Fibroblast of peridontal ligament (primary cell): ENCODE measurements at regions not wholly inside any gene's neighbourhood (a gene's known extent, or its start where the extent isn't known, plus 50 kb on each side); places are given as distances from the start of the nearest gene placed in this dataset.

ENCODE experiments used
- DNase-seq: peaks from one replicate; pipeline ENCODE4 v3.0.0-alpha.2; 2010; ENCODE audit errors: extremely low read depth

DNA sequence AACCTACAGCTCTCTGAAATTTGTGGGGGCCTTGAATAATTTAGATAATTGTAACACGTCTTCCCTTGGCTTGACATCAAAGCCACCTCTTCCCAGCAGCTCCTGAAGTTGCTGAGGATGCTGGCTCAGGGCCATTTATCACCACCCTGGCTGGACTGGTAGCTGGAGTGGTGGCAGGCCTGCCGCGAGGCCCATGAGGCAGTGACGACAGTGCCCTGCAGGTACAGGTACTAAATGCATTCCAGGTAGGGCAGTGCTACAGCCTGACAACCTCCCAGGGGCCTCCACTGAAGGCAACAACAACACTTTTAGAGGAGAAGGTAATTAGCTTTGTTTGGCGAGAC lies 270.2 kb upstream of the KLF4 start:
- DNase-seq = no peak

DNA sequence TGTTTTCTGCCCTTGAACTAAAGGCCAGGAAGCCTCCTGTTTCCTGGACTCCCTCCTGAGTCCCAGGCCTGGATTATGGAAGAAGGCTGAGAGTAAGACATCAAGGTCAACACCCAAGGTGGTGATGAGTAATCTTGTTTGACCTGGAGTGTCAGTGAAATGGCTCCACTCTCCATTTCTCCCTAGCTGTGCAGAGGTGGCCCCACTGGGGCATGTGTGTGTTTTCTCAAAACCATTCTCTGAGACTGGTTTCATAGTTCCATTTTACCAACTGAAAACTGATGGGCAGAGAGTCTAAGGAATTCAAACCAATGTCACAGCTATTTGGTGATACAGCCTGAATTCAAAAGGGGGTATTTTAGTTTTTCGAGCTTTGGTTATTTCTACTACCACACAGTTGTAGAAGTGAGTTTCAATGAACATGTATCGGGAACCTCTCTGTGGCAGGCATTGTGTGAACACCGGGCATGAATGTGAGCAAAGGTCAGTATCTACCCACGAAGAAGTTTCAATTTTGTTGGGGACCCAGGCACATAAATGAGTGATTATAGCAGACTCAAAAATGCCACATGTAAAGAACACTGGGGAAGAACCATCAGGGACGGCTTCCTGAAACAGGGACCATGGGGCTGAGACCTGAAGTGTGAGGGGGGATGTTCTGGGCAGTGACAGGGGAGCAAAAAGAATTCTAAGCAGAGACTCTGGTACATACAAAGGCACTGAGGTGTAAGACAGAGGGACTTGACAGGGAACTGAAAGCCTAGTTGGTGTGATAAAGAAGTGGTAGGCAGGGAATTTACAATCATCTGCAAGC lies 269.6 kb upstream of the KLF4 start:
- DNase-seq = no peak

DNA sequence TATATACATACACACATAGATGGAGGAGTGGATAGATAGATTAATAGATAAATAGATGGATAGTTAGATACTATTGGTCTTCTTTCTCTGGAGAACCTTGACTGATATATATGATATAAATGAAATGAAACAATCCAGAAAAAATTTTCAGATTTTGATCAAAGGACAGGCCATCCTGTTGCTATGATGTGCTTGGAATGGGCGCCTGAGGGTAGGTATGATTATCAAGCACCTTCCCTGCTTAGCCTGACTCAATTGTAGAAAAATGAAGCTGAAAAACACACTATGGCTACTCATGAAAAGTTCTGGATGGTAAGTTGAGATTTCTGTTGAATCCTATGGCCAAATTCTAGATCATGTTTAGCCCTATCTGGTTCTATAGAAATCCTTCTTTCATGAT lies 266.5 kb upstream of the KLF4 start:
- DNase-seq = no peak

DNA sequence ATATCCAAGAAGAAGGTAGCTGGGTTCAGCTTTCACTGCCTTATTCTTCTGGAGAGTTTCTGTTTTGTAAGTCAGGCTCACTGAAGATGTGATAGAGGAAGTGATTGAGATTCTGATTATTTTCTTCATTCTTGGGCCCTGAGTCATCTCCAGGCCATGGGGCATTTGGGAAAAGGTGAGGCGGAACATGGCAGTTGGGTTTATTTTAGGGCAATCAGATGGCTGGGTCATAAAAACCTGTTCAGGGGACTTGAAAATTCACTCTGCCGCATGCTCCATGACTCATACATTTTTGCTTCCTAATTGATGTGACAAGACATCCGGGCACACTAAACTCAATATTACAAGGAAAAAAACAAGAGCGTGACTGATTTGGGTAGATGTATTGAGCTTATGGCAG lies 265.7 kb upstream of the KLF4 start:
- DNase-seq = peak; percentile 49

DNA sequence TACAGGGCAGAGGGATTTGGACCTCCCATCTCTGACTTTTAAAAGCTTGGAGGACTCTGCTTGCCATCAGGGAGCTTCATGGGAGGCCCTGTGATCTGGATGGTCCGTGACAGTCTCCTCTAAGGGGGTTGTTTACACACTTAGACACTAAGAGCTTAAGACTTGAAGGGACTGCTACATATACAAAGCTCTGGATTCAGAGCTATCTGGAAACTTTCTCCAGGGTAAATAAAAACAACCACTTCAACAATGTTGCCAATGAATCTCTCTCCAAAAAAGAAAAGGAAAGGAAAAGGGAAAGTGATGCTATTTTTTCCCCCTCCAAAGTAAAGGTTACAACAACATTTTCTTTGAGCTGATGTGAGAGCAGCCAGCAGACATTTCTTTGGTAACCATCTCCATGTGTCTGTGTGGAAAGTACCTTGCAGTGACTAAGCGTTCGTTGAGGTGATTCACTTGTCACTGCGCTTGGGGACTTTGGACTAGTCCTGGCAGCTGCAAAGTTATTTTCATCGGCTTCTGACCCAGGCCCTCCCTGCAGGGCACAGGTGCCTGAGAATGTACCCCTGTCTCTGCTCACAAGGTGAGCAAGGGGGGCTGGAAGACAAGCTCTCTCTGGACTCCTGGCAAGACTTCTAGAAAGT lies 262.1 kb upstream of the KLF4 start:
- peak; percentile 81 for DNase-seq

DNA sequence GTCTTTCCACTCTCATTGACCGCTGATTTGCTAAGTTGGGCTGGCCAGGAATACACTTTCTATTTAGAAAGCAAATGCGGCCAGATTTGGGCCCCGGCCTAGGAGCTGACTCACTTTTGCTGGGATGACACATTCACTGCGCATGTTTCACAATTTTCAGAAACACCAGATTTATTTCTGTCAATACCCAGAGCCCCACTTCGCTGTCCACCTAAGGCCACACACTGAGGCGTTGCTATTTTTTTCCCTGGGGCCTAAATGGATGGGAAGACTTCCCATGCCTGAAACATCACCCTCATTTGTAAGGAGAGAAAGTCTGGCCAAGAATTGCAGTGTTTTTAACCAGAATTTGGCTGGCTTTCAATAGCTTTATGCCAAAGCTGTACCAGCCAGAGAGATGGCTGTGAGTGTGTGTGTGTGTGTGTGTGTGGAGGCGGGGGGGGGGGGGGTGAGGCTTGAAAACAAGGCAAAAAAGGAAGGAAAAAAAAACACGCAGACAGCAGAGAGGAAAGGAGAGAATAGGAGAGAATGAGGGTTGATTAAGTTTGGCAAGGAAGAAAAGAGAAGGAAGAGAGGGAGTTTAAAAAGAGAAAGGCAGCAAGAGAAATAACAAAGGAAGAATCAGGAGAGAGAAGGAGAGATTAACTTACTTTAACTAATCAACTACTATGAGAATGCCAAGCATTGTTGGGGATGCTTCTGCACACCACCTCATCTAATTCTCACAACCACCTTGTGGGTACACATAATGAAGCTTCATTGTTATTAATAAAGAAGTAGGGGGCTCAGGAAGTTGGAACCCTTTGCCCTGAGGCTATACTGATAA lies 261.4 kb upstream of the KLF4 start:
- peak; percentile 100 for DNase-seq

DNA sequence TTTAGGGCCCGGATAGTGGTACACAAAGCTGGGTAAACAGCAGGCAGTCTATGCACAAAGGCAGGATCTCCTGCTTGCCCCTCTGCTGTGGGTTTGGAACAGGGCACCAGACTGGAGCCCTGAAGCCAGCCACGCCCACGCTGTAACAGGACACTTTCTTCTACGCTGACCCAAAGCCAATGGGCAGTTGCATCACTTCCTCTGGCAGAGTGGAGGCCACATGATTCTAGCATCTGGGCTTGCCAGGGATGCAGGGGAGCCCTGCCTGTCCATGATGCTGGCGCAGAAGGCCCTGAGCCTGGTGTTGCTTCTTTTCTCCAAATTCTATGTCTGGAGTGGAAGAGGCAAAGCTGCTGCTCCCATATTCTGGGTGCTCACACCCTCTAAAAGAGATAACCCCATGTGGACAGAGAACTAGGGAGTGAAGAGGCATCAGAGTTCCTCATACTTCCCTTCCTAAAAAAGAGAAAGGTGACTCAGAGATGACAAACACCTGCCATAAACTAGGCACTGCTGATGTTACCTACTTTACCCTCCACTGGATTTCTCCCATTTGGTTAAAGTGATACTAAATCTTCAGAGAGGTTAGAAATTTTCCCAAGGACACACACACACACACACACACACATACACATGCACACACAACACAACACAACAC lies 260.3 kb upstream of the KLF4 start:
- peak; percentile 96 for DNase-seq

DNA sequence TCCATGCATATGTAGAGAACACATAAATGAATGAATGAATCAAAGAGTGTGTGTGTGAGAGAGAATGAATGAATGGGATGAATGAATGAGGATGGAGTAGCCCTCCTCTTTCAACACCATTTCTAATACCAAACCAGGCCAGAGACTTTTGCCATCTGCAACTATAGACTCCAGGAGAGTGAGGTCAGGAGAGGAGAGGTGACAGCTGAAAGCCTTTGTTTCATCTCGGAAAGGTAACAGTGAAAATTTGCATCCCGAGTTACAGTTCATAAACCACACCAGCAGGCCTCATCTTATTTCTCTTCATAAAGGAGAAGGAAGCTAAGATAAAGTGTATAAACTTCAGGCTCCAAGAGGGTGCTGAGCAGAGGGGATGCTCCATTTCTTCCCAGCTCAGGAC lies 255.3 kb upstream of the KLF4 start:
- no peak for DNase-seq

DNA sequence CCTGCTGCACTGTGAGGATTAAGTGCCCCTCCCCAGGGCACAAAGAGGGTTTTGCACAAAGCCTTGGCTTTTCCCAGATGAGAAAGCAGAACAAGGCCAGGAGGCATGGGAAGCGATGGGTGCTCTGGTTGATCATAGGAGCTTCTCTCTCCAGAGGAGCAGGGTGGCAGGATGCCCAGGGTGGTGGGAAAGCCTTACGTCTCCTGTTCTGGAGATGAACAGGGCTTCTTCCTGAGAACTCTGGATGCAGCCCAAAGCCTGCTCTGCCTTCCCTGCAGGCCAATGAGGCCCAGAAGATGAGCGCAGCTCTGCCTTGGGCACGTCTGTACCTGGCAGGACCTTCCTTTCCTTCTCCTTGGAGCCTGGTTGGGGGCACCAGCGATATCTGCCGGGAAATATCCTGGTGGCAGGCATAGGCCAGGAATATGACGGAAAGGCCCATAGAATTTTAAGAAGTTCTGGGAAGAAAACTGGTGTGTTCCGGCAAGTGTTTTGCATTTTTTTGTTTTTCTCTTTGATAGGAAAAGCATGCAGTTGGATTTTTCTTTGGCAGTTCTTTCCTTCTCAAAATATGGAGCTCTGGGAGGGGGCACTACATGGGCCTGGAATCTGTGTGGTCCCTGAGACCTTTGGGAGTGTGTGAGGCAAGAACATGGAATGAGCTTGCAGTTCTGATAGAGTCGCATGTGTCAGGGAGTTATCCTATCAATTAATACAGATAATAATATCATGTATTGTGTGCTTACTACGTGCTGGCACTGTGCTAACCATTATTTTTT lies 253.2 kb upstream of the KLF4 start:
- no peak for DNase-seq

DNA sequence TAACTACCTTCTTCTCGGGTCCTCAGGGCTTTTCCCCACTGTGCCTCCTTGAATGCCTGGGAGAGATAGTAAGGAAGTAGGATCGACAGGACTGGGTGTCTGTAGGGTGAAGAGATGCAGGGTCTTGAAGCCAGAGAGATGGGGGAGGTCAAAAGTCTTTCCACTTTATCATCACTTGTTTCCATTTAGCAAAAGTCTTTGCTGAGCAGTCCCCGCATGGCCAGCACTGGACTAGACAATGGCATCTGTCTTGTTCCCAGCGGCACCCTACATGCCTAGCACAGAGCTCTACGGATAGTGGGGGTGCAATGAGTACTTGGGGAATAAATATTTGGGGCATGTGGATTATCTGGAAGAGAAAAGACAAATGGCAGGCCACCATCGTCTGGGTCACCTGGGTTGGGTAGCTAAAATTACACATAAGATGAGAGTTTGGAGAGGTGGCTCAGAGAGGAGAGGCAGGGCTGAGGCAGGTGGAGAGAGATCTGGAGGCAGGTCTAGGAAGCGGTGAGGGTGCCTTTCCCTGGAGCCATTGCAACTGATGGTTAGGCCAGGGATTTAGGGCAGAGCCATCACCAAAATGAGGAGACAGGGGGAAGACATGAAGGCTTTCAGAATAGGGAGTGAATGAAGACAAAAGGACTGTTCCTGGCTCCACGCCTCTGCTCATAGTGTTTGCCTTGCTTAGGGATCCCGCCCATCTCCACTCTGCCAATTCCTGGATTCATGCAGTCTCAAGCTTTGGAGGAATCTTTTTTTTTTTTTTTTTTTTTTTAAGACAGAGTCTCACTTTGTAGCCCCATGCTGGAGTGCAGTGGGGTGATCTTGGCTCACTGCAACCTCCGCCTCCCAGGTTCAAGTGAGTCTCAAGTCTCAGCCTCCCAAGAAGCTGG lies 250.8 kb upstream of the KLF4 start:
- DNase-seq = peak; percentile 65

DNA sequence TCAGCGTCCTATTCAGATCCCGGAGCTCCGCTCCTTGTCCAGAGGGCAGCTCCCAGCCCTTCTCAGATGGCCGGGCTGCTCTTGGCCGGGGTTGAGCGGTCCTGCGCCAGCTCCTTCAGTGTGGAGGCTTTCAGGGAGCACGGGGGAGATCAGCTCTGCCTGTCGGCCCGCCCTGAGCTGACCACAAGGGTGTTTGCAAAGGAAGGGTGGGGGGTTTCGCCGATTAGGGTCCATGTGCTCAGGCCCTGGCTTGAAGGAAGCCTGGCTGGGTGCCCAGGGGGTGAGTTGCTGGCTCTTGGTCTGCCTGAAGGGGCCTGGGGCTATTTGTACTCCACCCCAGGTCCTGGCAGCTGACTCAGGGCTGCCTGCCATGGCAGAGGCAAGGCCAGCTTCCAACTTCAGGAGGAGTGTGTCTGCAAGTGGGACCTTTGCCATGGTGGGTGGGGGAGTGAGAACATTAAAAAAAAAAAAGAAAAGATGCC lies 250.1 kb upstream of the KLF4 start:
- DNase-seq = no peak

DNA sequence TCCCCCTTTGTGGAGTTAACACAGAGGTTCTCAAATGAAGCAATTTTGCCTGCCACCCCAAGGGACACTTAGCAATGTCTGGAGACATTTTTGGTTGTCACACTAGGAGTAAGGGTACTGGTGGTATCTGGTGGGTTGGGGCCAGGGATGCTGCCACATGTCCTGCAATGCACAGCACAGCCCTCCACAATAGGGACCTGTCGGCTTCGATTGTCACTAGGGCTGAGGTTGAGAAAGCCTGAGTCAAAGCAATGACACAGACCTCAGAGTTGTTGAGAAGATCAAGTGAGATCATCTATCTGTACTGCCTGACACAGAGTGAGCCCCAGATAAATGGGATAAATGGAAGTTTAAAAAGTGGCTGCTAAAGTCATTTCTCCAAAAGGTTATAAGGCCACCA lies 249.2 kb upstream of the KLF4 start:
- peak; percentile 25 for DNase-seq

DNA sequence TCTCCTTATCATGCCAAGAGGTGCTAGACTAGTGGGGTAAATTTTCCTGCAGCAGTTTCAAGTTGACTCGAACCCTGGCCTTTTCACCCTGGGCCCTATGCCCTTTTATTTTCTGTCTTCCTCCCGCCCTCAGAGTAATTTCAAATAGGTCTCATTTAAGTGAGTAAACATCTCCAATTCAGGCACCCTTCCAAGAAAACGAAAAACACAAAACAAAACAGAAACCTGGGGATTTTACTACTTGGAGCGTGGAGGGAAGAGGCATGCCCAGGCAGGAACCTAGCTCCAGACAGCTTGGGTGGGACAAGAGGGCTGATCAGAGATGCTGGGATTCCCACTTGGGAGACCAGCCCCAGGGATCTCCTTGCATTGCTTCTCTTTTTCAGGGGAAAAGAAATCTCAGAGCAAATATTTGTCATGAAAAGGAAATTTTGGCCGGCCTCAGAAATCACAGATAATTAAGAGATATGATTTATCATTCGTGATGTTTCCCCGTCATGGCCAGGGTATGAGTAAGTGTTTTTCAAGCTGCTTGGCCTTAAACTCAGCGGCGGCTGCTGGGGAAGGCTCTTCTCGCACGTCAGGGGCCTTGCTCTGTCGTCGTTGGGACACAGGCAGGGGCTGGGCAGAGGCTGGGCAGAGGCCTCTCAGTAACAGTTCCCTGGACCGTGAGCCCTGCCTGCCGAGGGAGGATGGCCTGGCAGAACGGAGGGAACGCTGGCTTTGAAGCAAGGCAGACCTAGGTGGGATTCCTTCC lies 248.6 kb upstream of the KLF4 start:
- DNase-seq = peak; percentile 88

DNA sequence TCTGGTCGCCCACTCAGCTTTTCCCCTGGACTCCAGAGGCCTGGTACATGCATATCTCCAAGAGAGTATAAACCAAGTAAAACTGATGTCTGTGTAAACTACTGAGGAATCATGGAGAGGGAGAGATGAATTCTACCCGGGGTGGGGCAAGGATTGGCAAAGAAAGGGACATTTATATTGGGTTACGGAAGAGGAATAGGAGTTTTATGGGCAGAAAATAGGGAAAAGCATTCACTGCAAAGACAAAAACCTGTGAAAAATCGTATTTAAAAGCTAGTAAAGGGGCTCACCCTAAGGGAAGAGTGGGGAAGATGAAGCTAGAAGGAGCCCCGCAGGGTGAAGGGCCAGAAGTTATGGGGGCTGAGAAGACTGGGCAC lies 248.0 kb upstream of the KLF4 start:
- no peak for DNase-seq

DNA sequence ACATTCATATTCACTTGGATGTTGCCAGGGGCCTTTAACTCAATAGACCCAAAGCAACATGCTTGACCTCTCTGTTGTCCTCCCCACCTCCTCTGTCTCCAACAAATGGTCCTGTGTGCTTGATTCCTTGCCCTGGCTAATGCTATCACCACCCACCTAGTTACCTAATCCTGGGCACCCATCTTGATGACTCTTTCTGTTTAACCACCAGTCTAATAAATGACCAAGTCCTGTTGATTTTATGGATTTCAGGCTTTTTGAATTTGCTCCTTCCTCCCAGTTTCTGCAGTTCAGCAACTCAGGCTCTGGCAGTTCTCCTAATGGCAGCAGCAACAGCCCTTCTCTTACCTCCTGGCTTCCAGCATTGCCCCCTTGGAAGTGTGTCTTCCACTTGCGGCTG lies 246.3 kb upstream of the KLF4 start:
- DNase-seq = no peak

DNA sequence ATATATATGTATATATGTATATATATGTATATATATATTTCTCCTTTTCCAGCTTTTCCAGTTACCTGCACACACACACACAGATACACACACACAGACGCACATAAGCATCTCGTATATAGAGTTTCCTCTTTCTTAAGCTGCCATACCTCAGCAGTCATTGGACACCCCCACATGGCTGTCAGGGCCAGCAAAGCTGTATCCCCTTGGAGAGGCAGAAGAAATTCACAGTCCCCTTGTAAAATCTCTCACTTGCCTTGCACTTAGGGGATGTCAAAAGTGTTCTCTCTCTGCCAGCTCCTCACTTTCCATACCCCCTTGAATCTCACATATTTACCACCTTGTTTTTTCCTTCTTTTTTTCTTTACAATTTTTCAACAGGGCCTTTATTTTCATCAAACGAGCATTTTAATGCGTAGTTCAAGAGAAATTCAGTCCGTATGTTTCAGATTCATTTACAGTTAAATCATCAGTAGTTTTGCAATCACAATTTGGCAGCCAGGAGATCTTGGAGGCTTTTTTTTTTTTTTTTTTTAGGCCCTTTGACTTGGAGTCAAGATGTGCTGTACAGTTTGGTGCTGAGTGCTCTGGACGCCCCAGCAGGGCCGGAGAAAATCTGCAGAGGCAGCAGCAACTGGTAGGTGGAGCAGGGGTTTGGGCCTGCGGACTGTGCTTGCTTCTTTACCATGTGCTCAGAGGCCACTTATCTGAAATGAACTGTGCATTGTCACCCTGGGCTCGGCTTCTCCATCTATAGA lies 244.9 kb upstream of the KLF4 start:
- peak; percentile 98 for DNase-seq

DNA sequence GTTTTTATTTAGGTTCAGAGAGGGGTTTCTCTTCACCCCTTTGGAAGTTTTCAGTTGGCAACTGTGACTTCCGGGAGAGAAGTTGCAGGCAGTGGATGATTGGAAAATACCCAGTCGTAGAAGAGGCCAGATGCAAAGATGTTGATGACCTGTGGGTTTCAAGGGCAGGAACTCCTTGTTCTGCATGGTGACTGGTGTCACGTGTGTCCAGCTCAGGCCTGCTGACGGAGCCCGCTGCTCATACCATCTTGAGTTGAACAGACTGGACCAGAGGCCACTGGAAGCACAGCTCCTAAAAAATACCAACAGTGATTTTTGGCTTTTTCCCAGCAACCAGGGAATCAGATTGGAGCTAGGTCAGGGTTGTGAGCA lies 243.9 kb upstream of the KLF4 start:
- DNase-seq = peak; percentile 25

DNA sequence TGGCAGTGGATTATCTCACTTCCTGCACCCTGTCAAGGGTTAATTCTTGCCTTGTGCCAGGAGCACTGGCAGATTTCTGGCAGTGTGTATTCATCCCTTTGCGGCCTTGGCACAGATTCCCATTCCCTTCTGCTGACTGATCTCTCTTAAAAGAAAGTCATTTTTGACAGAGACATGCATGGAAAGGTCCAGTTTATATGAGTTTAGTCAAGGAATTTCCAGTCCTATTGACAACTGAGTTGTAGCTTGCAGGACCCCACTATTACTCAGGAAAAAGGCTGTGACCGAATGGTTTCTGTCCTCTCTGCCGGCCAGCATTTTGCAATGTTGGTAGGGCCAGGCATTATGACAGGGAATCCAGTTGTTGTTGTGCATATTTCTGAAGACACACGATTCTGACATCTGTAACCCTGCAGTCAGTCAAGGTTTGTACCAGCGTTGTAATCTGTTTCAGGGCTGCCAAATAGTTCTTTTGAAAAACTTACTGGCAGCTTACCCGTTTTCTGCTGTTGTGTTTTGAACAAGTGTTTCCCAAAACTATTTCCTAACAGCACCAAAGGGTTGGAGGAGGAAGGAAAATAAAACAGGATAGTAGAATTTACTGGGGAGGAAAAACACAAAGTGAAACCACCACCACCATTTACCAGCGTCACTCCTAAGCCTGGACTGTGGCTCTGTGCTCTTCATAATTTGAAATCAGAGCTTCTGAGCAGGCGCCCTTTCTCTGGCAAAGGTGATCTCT lies 243.4 kb upstream of the KLF4 start:
- peak; percentile 87 for DNase-seq
